Mesenchymal stem cell (in vitro differentiated cells and primary cell): ENCODE measurements at regions not wholly inside any gene's neighbourhood (a gene's known extent, or its start where the extent isn't known, plus 50 kb on each side); places are given as distances from the start of the nearest gene placed in this dataset.

Experiments
- DNase-seq: peaks from one replicate; pipeline ENCODE4 v3.0.0-alpha.2; 2013
- H2AFZ ChIP-seq: one replicate; pipeline ENCODE4 v1.6.1; 2013; ENCODE audit warnings: low read depth, mild to moderate bottlenecking, control low read depth, inconsistent platforms, low read length, moderate library complexity
- H2AK5ac ChIP-seq: 2 replicates; pipeline ENCODE4 v1.6.1; 2013; ENCODE audit warnings: low read length, moderate library complexity, mild to moderate bottlenecking, inconsistent platforms; ENCODE audit not compliant: severe bottlenecking
- H2BK120ac ChIP-seq: one replicate; pipeline ENCODE4 v1.6.1; 2013; ENCODE audit warnings: low read depth, mild to moderate bottlenecking, inconsistent platforms, low read length, moderate library complexity
- H2BK12ac ChIP-seq, 2 experiments: one replicate each; pipeline ENCODE4 v1.6.1; 2013; ENCODE audit warnings: inconsistent platforms in 2 of 2, low read length in 2 of 2, mild to moderate bottlenecking in 2 of 2, moderate library complexity in 2 of 2, control low read depth in 1 of 2
- H2BK15ac ChIP-seq: one replicate; pipeline ENCODE4 v1.6.1; 2013; ENCODE audit warnings: mild to moderate bottlenecking, low read depth, inconsistent platforms; ENCODE audit not compliant: poor library complexity, severe bottlenecking
- H2BK5ac ChIP-seq: 2 replicates; pipeline ENCODE4 v1.6.1; 2013; ENCODE audit warnings: low read depth, mild to moderate bottlenecking, low read length, control low read depth, inconsistent platforms; ENCODE audit not compliant: poor library complexity, severe bottlenecking
- H3K14ac ChIP-seq, 2 experiments: one replicate each; pipeline ENCODE4 v1.6.1; 2013; ENCODE audit warnings: inconsistent platforms in 2 of 2, low read length in 2 of 2, control low read depth in 1 of 2, mild to moderate bottlenecking in 1 of 2, moderate library complexity in 1 of 2
- H3K18ac ChIP-seq, 2 experiments: one replicate each; pipeline ENCODE4 v1.6.1; 2013; ENCODE audit warnings: inconsistent platforms in 2 of 2, low read length in 2 of 2, control low read depth in 1 of 2, low read depth in 1 of 2, mild to moderate bottlenecking in 1 of 2
- H3K23ac ChIP-seq, 2 experiments: one replicate each; pipeline ENCODE4 v1.6.1; 2013; ENCODE audit warnings: inconsistent platforms in 2 of 2, low read length in 2 of 2, mild to moderate bottlenecking in 2 of 2, moderate library complexity in 2 of 2, control low read depth in 1 of 2
- H3K27ac ChIP-seq: 2 replicates; pipeline ENCODE4 v1.5.1; 2013; ENCODE audit warnings: mild to moderate bottlenecking, moderate library complexity, low read length, control low read depth, inconsistent platforms; ENCODE audit not compliant: poor library complexity, severe bottlenecking
- H3K27me3 ChIP-seq, 2 experiments: 2 replicates each; pipeline versions ENCODE4 v1.6.1 to v1.7.0; 2013; ENCODE audit warnings: low read length in 2 of 2, mild to moderate bottlenecking in 2 of 2, moderate library complexity in 2 of 2, control low read depth in 1 of 2, inconsistent platforms in 1 of 2; ENCODE audit not compliant: control insufficient read depth in 1 of 2, insufficient read depth in 1 of 2
- H3K36me3 ChIP-seq, 2 experiments: 2 replicates each; pipeline versions ENCODE4 v1.6.1 to v1.7.0; 2013; ENCODE audit warnings: low read length in 2 of 2, control low read depth in 1 of 2, inconsistent platforms in 1 of 2, low read depth in 1 of 2, mild to moderate bottlenecking in 1 of 2; ENCODE audit not compliant: insufficient read depth in 2 of 2, control insufficient read depth in 1 of 2
- H3K4ac ChIP-seq, 2 experiments: one replicate each; pipeline ENCODE4 v1.6.1; 2013; ENCODE audit warnings: inconsistent platforms in 2 of 2, low read length in 2 of 2, mild to moderate bottlenecking in 2 of 2, moderate library complexity in 2 of 2, control low read depth in 1 of 2, low read depth in 1 of 2
- H3K4me1 ChIP-seq: 2 replicates; pipeline ENCODE4 v1.6.1; 2013; ENCODE audit warnings: low read depth, low read length, control low read depth; ENCODE audit not compliant: control insufficient read depth, insufficient read depth
- H3K4me2 ChIP-seq: 2 replicates; pipeline ENCODE4 v1.6.1; 2013; ENCODE audit warnings: low read length, mild to moderate bottlenecking, inconsistent platforms; ENCODE audit not compliant: poor library complexity, severe bottlenecking
- H3K4me3 ChIP-seq, 2 experiments: 2 replicates each; pipeline versions ENCODE4 v1.5.1 to v1.7.0; 2013; ENCODE audit warnings: low read length in 2 of 2, mild to moderate bottlenecking in 2 of 2, control low read depth in 1 of 2, low read depth in 1 of 2; ENCODE audit not compliant: insufficient read depth in 1 of 2
- H3K79me1 ChIP-seq: replicated peaks from 2 replicates; pipeline ENCODE4 v1.6.1; 2013; ENCODE audit warnings: mild to moderate bottlenecking, control low read depth, low read length, inconsistent platforms; ENCODE audit not compliant: poor library complexity, severe bottlenecking
- H3K9ac ChIP-seq: 2 replicates; pipeline ENCODE4 v1.7.0; 2013; ENCODE audit warnings: mild to moderate bottlenecking, low read length, moderate library complexity
- H3K9me3 ChIP-seq: 2 replicates; pipeline ENCODE4 v1.7.0; 2013; ENCODE audit warnings: mild to moderate bottlenecking, low read length; ENCODE audit not compliant: control insufficient read depth
- H4K8ac ChIP-seq: one replicate; pipeline ENCODE4 v1.6.1; 2013; ENCODE audit warnings: inconsistent platforms, mild to moderate bottlenecking, low read length, moderate library complexity
- H4K91ac ChIP-seq: one replicate; pipeline ENCODE4 v1.6.1; 2013; ENCODE audit warnings: mild to moderate bottlenecking, low read length, inconsistent platforms
- WGBS: methylation state at CpG from one replicate; pipeline ENCODE4 v1.1.7; 2013; ENCODE audit warnings: mixed read lengths; 5-methylcytosine and 5-hydroxymethylcytosine counted together

DNA sequence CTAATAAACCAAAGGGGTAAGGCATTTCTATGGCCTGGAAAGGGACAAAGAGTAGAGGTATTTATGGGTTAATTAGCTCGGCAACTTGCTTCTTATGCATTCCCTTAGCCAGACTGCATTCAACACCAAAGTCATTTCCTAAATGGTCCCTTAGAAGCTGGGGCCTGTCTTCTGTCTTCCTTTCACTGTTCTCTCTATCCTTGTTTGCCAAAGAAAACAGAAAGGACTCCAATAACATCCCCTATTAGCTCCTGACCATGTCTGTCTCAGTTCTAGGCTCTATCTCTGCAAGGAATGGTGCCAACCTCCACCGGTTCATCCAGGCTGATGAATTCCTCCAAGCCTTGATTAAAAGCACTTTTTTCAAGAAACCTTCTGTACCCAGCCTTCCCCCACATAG is 123.5 kb downstream of the KCTD12 start:
- no peak overlapping the region for H3K4me3 ChIP-seq
- H2AK5ac ChIP-seq = no peak overlapping the region
- no peak overlapping the region for H3K14ac ChIP-seq
- no peak overlapping the region for H4K91ac ChIP-seq
- no peaks in the 10 kb centered on the region for H3K27me3 ChIP-seq
- no peaks in the 10 kb centered on the region for H3K36me3 ChIP-seq
- H3K4ac ChIP-seq = no peak overlapping the region
- no peak overlapping the region for H2BK12ac ChIP-seq
- H3K4me2 ChIP-seq = no peak overlapping the region
- H3K18ac ChIP-seq = no peak overlapping the region
- no peak overlapping the region for H3K23ac ChIP-seq
- H2BK120ac ChIP-seq = no peak overlapping the region
- H2AFZ ChIP-seq = no peak overlapping the region
- no peak overlapping the region for H3K27ac ChIP-seq
- H2BK15ac ChIP-seq = no peak overlapping the region
- no peak overlapping the region for H3K9ac ChIP-seq
- no peak overlapping the region for H4K8ac ChIP-seq
- no peak overlapping the region for H2BK5ac ChIP-seq
- H3K9me3 ChIP-seq = no peaks in the 10 kb centered on the region
- 62% methylated on average over 2 of the region's 2 CpGs for WGBS
- H3K79me1 ChIP-seq = no peaks in the 10 kb centered on the region
- DNase-seq = no peak
- no peaks in the 10 kb centered on the region for H3K4me1 ChIP-seq

DNA sequence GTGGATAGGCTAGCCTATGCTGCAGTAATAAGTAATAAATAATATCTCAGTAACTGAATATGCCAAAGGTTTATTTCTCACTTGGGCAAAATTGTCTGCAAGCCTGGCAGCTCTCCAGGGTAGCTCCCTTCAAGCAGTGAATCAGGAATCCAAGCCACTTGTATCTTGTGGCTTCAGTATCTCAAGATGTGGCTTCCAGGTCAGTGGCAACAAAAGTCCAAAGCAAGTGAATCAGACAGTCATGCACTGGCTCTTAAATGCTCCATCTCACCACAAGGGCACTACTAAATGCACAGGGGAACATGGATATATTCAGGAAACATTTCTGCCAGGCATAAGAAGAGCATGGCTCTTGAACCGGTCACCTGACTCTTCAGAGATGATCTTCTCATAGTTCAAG is 126.3 kb downstream of the KCTD12 start:
- H3K36me3 ChIP-seq = no peaks in the 10 kb centered on the region
- H2BK5ac ChIP-seq = no peak overlapping the region
- H3K79me1 ChIP-seq = no peaks in the 10 kb centered on the region
- H3K4ac ChIP-seq = no peak overlapping the region
- WGBS = 71% methylated on average over 1 of the region's 1 CpG
- peak; percentile 75 for DNase-seq
- no peak overlapping the region for H3K14ac ChIP-seq
- H3K9me3 ChIP-seq = no peaks in the 10 kb centered on the region
- H2AK5ac ChIP-seq = no peak overlapping the region
- H3K4me1 ChIP-seq = no peaks in the 10 kb centered on the region
- H3K27ac ChIP-seq = no peak overlapping the region
- H3K9ac ChIP-seq = no peak overlapping the region
- no peaks in the 10 kb centered on the region for H3K27me3 ChIP-seq
- no peak overlapping the region for H3K23ac ChIP-seq
- H2BK120ac ChIP-seq = no peak overlapping the region
- no peak overlapping the region for H3K4me2 ChIP-seq
- H3K18ac ChIP-seq = no peak overlapping the region
- no peak overlapping the region for H2BK15ac ChIP-seq
- H2AFZ ChIP-seq = no peak overlapping the region
- H4K8ac ChIP-seq = no peak overlapping the region
- H4K91ac ChIP-seq = no peak overlapping the region
- H3K4me3 ChIP-seq = no peak overlapping the region
- H2BK12ac ChIP-seq = no peak overlapping the region

GRCh38 chr13:76758738-76759137 is 127.5 kb downstream of the KCTD12 start:
- Histone ChIP-seq H3K4me1 (no peaks in the 10 kb centered on the region), H2BK12ac (no peak overlapping the region), H3K79me1 (no peaks in the 10 kb centered on the region), H2BK5ac (no peak overlapping the region), H2AFZ (no peak overlapping the region), H3K4me3 (no peak overlapping the region), H3K18ac (no peak overlapping the region), H3K23ac (no peak overlapping the region), H2AK5ac (no peak overlapping the region), H3K9me3 (no peaks in the 10 kb centered on the region), H2BK120ac (no peak overlapping the region), H4K91ac (no peak overlapping the region), H3K36me3 (no peaks in the 10 kb centered on the region), H3K27ac (no peak overlapping the region), H3K14ac (no peak overlapping the region), H3K9ac (no peak overlapping the region), H2BK15ac (no peak overlapping the region), H3K27me3 (no peaks in the 10 kb centered on the region), H4K8ac (no peak overlapping the region), H3K4me2 (no peak overlapping the region), H3K4ac (no peak overlapping the region)
- no peak for DNase-seq
- WGBS = 100% methylated on average over 1 of the region's 1 CpG

DNA sequence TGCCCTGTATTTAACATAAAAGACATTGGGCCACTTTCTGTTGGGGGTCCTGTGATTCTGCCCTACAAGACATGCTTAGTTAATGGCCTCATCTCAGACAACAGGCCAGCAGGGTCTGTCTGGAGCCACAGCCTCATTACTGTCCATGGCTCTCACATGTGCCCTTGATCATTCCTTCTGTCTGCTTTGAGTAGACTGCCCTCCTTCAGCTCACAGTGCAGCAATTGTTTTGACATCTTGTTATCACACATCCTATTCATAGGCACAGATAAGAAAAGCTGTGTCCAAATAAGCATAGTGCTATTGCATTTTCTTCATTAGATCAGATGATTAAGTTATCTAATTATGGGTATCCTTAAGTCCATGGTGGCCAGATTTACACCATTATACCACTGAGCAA is 127.9 kb downstream of the KCTD12 start:
- no peak overlapping the region for H2BK120ac ChIP-seq
- H3K79me1 ChIP-seq = no peaks in the 10 kb centered on the region
- H3K36me3 ChIP-seq = no peaks in the 10 kb centered on the region
- H4K91ac ChIP-seq = no peak overlapping the region
- H2BK15ac ChIP-seq = no peak overlapping the region
- no peak overlapping the region for H2AK5ac ChIP-seq
- no peak overlapping the region for H3K23ac ChIP-seq
- H3K9ac ChIP-seq = no peak overlapping the region
- H3K4me1 ChIP-seq = no peaks in the 10 kb centered on the region
- no peak overlapping the region for H4K8ac ChIP-seq
- no peak overlapping the region for H3K4ac ChIP-seq
- peak; percentile 11 for DNase-seq
- H3K4me2 ChIP-seq = no peak overlapping the region
- no peak overlapping the region for H3K27ac ChIP-seq
- no peak overlapping the region for H3K4me3 ChIP-seq
- H2BK12ac ChIP-seq = no peak overlapping the region
- H3K14ac ChIP-seq = no peak overlapping the region
- H3K9me3 ChIP-seq = no peaks in the 10 kb centered on the region
- H3K27me3 ChIP-seq = no peaks in the 10 kb centered on the region
- no peak overlapping the region for H2AFZ ChIP-seq
- no peak overlapping the region for H2BK5ac ChIP-seq
- no peak overlapping the region for H3K18ac ChIP-seq
